Mammary epithelial cell (primary cell): ENCODE measurements at regions not wholly inside any gene's neighbourhood (a gene's known extent, or its start where the extent isn't known, plus 50 kb on each side); places are given as distances from the start of the nearest gene placed in this dataset.

ENCODE experiments used
- CTCF ChIP-seq, 2 donors: IDR thresholded peaks in 1 of 2; conservative IDR thresholded peaks in 1 of 2; 2 replicates each; pipeline ENCODE4 v1.5.1; 2011 to 2012; ENCODE audit warnings: inconsistent platforms in 2 of 2, low read length in 2 of 2, mild to moderate bottlenecking in 2 of 2, control low read depth in 1 of 2, low read depth in 1 of 2; ENCODE audit not compliant: insufficient read depth in 1 of 2; ENCODE audit errors: extremely low read depth in 1 of 2
- EZH2 ChIP-seq: IDR thresholded peaks from 2 replicates; pipeline ENCODE4 v1.6.1; 2012; ENCODE audit warnings: low read length, inconsistent platforms, borderline replicate concordance

- TF ChIP-seq CTCF (conservative IDR thresholded peaks at IDR 0.05 in 1 of 2, IDR thresholded peaks at IDR 0.05 in 1 of 2; ENCODE audit: extremely low read depth in 1 of 2, insufficient read depth in 1 of 2, low read depth in 1 of 2, low read length in 2 of 2) (no peak), EZH2 (no peak)
Measured at GRCh38 chr3:118433825-118434224, 600.8 kb downstream of the IGSF11 start.
